Psoas muscle (tissue), 7 donors: ENCODE measurements at regions not wholly inside any gene's neighbourhood (a gene's known extent, or its start where the extent isn't known, plus 50 kb on each side); places are given as distances from the start of the nearest gene placed in this dataset.

ENCODE experiments used
- ATAC-seq, 4 donors: fragments of 200-7000 bp; cut with Tn5 transposase; one replicate each; pipeline ENCODE4 v1.9.1; 2020; ENCODE audit warnings: moderate library complexity in 3 of 4, mild to moderate bottlenecking in 2 of 4
- DNase-seq, 2 donors: peaks; one replicate each; pipeline ENCODE4 v3.0.0-alpha.2; 2020
- H3K27ac ChIP-seq: fragments of 200-600 bp; one replicate; pipeline ENCODE4 v1.8.0; 2022
- H3K27me3 ChIP-seq, 3 donors: fragments of 200-600 bp in 1 of 3; one replicate each; pipeline versions ENCODE4 v1.6.1 to v1.8.0; 2013 to 2022; ENCODE audit warnings: low read length in 2 of 3, mild to moderate bottlenecking in 2 of 3, moderate library complexity in 1 of 3; ENCODE audit not compliant: insufficient read depth in 3 of 3
- H3K36me3 ChIP-seq, 2 donors: fragments of 200-600 bp in 1 of 2; one replicate each; pipeline versions ENCODE4 v1.6.1 to v1.8.0; 2013 to 2022; ENCODE audit warnings: low read depth in 1 of 2, mild to moderate bottlenecking in 1 of 2, moderate library complexity in 1 of 2; ENCODE audit not compliant: insufficient read depth in 1 of 2
- H3K4me1 ChIP-seq: fragments of 200-600 bp; one replicate; pipeline ENCODE4 v1.8.0; 2022
- H3K4me3 ChIP-seq: fragments of 200-600 bp; one replicate; pipeline ENCODE4 v1.8.0; 2022; ENCODE audit warnings: mild to moderate bottlenecking
- H3K9me3 ChIP-seq: fragments of 200-600 bp; one replicate; pipeline ENCODE4 v1.8.0; 2022
- WGBS, 3 donors: extraction: QIAGEN DNeasy Blood & Tissue Kit; methylation state at CpG; one replicate each; pipeline versions ENCODE4 v1.1.6 to v1.1.7; 2013; 5-methylcytosine and 5-hydroxymethylcytosine counted together
- intact Hi-C, 2 donors: fragments of 100-400 bp; cut with DNase I; formaldehyde crosslinking; loops; one replicate each; pipeline versions ENCODE4 v1.11.0 to v1.14.2; 2022
- TF ChIP-seq, protein P1 (sequence below): fragments of 200-600 bp; IDR thresholded peaks from one replicate; pipeline ENCODE4 v1.8.0; 2022; ENCODE audit warnings: antibody characterized with exemption
- donor health status: healthy with polysubstance abuse.
- donor health status: DM: no; HTN: no; CAD: no; lungs with moderate emphysema.
- donor health status: Bipolar disorder and iron deficiency.
- donor health status: healthy.
- donor health status: DM: yes; HTN: yes; CAD: no.
- donor health status: DM: no; HTN: no; CAD: no.
- donor health status: DM: yes; HTN: yes; CAD: no.

DNA sequence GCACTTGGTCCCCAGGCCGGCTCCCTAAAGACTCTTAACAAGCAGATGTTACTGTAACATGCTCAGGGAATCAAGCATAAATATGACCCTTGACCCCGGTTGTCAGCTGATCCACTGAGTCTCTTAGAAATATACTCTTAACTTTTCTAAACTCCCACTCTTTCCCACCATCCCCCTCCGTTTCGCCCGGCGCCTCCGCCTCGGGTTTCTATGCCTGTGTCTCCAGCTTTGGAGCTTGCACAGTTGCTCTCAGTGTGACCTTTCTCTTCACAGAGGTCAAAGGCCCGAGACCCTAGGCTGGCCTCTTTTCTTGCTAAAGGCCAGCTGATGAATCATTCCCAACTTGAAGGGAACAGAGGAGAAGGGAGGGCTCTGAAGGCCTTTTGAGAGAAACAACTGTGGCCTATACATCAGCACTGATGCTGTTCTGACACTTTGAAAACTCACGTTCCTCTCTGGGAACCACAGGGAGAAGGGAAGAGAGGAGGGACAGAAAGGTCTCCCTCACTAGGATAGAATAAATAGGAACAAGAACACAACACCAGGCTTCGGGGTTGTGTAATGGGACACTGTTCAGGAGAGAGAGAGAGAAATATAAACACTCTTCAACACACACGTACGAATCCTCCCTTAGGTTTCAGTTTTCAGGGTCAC is 484.5 kb upstream of the NR2F2 start:
- TF ChIP-seq, protein P1, sequence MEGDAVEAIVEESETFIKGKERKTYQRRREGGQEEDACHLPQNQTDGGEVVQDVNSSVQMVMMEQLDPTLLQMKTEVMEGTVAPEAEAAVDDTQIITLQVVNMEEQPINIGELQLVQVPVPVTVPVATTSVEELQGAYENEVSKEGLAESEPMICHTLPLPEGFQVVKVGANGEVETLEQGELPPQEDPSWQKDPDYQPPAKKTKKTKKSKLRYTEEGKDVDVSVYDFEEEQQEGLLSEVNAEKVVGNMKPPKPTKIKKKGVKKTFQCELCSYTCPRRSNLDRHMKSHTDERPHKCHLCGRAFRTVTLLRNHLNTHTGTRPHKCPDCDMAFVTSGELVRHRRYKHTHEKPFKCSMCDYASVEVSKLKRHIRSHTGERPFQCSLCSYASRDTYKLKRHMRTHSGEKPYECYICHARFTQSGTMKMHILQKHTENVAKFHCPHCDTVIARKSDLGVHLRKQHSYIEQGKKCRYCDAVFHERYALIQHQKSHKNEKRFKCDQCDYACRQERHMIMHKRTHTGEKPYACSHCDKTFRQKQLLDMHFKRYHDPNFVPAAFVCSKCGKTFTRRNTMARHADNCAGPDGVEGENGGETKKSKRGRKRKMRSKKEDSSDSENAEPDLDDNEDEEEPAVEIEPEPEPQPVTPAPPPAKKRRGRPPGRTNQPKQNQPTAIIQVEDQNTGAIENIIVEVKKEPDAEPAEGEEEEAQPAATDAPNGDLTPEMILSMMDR = no peak
- Histone ChIP-seq H3K27me3 (no peaks in the 10 kb centered on the region), H3K27ac (no peak overlapping the region), H3K4me3 (no peak overlapping the region), H3K36me3 (no peaks in the 10 kb centered on the region), H3K4me1 (no peaks in the 10 kb centered on the region), H3K9me3 (no peaks in the 10 kb centered on the region)
- no peak for ATAC-seq
- intact Hi-C loops = no loop called here
- DNase-seq = peak in 1 of 2 donors; percentile 19
- 66 to 69% (median 67%) methylated on average over 13 of the region's 13 CpGs for WGBS, 3 donors

DNA sequence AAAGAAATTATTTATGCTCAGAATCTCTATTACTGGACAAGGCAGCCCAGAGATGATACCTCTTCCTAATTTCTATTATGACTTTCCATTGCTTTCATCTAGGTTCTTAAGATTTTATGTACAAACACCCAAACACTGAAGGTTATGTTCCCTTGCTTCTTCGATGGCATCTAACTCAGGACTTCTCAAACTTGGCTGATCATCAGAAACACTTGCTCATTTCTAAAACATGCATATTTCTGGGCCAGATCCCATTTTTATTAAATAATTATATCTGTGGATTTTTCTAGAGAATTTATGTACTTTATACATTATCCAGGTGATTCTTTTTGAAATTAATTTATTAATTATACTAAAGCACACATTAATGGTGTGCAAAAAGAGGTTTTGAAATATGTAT is 482.4 kb upstream of the NR2F2 start:
- Histone ChIP-seq H3K4me1 (no peaks in the 10 kb centered on the region), H3K27ac (no peak overlapping the region), H3K27me3 (no peaks in the 10 kb centered on the region), H3K4me3 (no peak overlapping the region), H3K36me3 (no peaks in the 10 kb centered on the region), H3K9me3 (no peaks in the 10 kb centered on the region)
- DNase-seq (no peak), ATAC-seq (no peak)
- intact Hi-C loops = no loop called here
- TF ChIP-seq, protein P1 = no peak
- WGBS, 3 donors = 51 to 71% (median 61%) methylated on average over 1 of the region's 1 CpG

DNA sequence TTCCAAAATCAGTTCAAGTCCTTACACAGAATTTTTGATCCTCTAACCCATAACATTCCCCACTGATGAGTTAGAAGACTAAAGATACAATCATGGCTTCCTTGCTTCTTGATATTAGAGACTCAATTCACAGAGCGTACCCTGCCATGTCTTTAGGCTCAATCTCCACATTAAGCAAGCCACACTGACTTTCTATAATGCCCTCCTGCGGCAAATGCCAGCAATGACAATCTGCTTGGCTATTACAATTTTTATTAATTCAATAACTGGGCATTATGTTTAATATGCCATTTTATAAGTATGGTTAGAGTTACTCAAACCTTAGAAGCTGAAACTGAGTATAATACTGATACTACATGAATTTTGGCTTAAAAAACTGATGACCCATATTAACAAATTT is 479.7 kb upstream of the NR2F2 start:
- no peaks in the 10 kb centered on the region for H3K4me1 ChIP-seq
- TF ChIP-seq, protein P1 = no peak
- H3K36me3 ChIP-seq = no peaks in the 10 kb centered on the region
- H3K4me3 ChIP-seq = no peak overlapping the region
- DNase-seq = no peak
- intact Hi-C loops = no loop called here
- H3K9me3 ChIP-seq = no peaks in the 10 kb centered on the region
- ATAC-seq = no peak
- 94 to 95% (median 94%) methylated on average over 2 of the region's 2 CpGs for WGBS, 3 donors
- H3K27me3 ChIP-seq = no peaks in the 10 kb centered on the region
- H3K27ac ChIP-seq = no peak overlapping the region

DNA sequence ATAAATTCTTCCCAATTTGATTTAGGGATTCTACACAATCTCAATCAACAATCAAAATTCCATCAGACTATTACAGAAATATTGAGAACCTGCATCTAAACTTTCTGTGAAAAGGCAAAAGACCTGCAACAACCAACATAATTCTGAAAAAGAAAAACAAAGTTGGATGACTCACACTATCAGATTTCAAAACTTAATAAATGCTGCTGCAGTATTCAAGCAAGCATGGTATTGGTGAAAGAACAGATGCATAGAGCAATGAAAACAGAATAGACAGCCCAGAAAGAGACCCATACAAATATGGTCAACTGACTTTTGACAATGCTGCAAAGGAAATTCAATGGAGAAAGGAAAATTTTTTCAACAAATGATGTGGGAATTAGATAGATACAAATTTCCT is 477.1 kb upstream of the NR2F2 start:
- Histone ChIP-seq H3K36me3 (no peaks in the 10 kb centered on the region), H3K4me1 (no peaks in the 10 kb centered on the region), H3K27ac (no peak overlapping the region), H3K4me3 (no peak overlapping the region), H3K9me3 (no peaks in the 10 kb centered on the region), H3K27me3 (no peaks in the 10 kb centered on the region)
- DNase-seq (no peak), ATAC-seq (no peak)
- intact Hi-C loops = no loop called here
- TF ChIP-seq, protein P1 = no peak

DNA sequence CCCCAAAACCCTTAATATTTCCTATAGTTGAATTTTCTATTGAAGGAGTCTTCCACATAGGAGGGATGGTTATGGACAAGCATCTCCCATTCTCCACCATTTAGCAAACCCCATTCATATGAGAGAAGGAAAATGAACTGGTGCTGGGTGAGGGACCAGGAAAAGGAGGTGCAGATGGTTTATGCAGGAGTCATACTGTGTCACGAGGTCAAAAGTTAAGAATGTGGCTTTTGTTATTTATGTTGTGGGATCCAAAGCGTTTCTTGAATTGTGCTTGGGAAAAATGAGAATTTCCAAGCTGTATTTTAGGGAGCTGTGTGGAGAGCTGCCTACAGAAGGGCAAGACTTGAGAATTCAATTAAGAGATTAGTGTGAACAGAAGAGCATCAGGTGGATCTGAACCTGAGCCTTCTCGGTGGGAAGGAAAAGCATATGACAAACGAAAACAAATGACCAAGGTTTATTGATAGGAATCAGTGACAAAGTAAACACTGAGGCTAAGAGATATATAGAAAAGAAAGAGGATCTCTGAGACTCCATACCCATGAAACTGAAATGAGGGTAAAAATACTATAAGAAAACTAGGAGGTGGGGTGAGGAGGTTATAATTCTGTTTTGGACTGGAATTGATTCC is 473.3 kb upstream of the NR2F2 start:
- Histone ChIP-seq H3K27me3 (no peaks in the 10 kb centered on the region), H3K9me3 (no peaks in the 10 kb centered on the region), H3K4me3 (no peak overlapping the region), H3K4me1 (no peaks in the 10 kb centered on the region), H3K27ac (no peak overlapping the region), H3K36me3 (no peaks in the 10 kb centered on the region)
- intact Hi-C loops = no loop called here
- TF ChIP-seq, protein P1 = no peak
- DNase-seq (no peak), ATAC-seq (no peak)
- whole genome bisulfite sequencing, 3 donors = 63 to 72% (median 67%) methylated on average over 4 of the region's 4 CpGs
